GM21381 (cell line): ENCODE measurements at regions not wholly inside any gene's neighbourhood (a gene's known extent, or its start where the extent isn't known, plus 50 kb on each side); places are given as distances from the start of the nearest gene placed in this dataset.
A peak's percentile ranks its signal among the peaks of the same experiment; 100 is the strongest.

Source experiments
- ATAC-seq: cut with Tn5 transposase; IDR thresholded peaks from one replicate; pipeline ENCODE4 v1.9.1; 2021; ENCODE audit warnings: mild to moderate bottlenecking, moderate library complexity; ENCODE audit not compliant: unreplicated experiment

- no peak for ATAC-seq
Measured at GRCh38 chr12:40552868-40553267, 139.4 kb upstream of the CNTN1 start.

DNA sequence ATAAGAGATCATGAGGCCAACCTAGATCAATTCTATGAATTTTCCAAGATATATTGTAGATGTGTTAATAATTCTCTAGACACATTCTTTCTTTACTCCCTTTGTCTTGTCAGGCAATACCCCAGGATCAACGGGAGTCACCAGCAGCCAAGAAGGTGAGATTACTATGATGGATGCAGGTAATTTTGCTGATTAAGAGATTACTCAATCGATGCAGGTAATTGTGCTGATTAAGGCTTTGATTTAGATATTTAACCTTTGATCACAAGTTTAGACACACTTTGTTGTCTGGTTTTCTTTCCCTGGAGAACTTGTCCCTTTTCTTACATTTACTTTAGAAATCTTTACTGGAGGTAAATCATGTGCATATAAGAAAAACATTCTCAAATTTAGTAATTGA is 134.3 kb upstream of the CNTN1 start:
- ATAC-seq = no peak

GRCh38 chr12:40559865-40560264 is 132.4 kb upstream of the CNTN1 start:
- peak; percentile 52 for ATAC-seq

DNA sequence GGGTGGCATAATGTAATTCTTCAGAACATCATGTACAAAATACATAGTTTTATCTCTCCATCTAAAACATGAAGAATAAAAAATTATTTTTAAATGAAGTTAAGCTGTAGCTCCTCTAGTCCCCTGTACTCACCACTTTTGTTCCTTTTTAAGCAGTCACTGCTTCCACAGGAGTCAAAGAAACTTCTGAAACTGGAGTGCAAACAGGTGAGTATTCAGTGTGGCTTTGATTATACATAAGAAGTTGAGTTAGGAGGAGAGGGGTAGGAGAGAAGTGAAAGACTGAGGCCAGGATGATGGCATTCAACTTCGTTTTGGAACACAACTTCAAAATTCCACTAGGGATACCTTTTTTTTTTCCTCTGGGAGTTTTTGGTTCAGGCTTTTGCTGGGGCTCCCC is 131.4 kb upstream of the CNTN1 start:
- ATAC-seq = no peak

DNA sequence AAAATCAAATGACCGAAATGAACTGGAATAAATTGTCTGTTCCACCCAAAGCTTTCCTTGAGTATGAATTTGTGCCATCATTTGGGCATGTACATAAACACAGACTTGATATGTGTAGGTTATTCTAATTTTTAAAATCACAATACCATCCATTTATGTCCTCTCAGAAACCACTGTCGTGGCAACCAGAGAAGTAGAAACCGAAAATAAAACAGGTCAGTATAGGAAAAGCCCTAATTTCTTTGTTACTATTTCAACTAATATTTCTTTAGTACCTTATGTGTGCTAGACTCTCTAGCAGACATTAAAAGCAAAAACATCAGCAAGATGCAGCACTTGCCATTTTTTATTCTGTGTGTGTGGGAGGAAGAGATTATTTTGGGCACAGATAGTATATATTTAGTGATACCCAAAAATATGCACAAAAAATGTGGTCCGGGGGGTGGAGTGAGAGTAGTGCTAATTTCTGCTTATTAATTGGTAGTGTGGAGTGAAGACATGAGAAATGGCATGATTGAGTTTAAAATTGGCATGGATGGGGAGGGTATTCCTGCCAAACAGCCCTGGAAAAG is 130.8 kb upstream of the CNTN1 start:
- no peak for ATAC-seq

DNA sequence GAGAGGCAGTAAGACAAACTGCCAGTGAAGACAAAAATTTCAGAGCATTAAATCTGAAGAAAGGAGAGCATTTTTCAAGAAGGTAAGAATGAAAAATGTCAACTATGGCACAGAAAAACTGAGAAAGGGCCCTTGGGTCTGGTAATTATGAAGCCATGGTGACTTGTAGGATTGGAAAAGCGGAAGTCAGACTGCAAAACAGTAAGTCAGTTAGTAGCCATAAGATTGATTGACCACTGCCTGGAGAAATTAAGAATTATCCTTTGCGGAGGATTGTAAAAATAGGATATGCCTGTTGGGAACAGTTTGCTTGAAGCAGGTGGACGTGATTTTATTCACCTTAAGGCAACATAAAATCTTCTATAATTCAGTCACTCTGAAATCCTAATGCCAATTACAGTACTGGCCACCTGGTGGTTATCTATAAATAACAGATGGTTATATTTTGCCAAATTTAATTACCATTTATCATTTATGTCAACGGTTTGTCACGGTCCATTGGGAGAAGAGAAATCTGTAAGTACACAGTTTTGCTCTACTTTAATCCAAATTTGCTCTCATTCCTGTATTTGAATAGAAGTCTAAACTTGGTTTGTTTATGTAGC is 127.1 kb upstream of the CNTN1 start:
- no peak for ATAC-seq

DNA sequence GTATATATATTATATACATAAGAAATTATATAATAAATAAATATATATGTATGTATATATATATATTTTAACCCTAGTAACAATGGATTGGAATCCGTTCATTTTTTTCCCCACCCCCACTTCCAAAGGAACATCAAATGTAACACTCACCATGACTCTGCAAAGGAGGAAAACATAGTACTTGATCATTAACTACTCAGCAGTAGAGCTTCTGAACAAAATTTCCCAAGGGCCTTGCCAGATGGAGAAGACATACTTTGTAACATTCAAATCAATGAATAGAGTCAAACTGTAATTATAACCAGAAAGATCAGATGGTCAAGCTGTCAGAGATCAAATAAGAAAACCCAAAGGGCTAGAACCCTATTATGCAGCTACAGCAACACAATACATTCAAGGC is 126.0 kb upstream of the CNTN1 start:
- ATAC-seq = no peak

GRCh38 chr12:40569626-40570179 is 122.5 kb upstream of the CNTN1 start:
- ATAC-seq = no peak

- no peak for ATAC-seq
Measured at GRCh38 chr12:40573024-40573423, 119.2 kb upstream of the CNTN1 start.

GRCh38 chr12:40575987-40576386 is 116.3 kb upstream of the CNTN1 start:
- ATAC-seq = no peak

GRCh38 chr12:40577834-40578233 is 114.4 kb upstream of the CNTN1 start:
- ATAC-seq = no peak

DNA sequence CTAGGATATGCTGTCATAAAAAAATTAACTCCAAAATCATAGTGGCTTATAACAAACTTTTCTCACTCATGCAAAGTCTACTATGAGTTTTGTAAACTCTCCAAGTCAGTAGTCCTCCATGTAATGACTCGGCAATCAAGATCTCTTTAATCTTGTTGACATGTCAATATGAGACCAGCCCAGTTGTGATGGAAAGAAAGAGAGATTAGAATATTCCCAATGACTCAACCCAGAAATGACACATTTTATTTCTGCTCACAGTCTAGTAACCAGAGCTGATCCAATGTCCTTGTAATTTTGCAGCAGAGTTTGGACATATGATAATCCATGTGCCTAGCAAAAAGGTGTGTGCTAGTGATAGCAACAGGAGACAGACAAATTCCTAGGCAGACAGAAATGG is 112.6 kb upstream of the CNTN1 start:
- no peak for ATAC-seq

DNA sequence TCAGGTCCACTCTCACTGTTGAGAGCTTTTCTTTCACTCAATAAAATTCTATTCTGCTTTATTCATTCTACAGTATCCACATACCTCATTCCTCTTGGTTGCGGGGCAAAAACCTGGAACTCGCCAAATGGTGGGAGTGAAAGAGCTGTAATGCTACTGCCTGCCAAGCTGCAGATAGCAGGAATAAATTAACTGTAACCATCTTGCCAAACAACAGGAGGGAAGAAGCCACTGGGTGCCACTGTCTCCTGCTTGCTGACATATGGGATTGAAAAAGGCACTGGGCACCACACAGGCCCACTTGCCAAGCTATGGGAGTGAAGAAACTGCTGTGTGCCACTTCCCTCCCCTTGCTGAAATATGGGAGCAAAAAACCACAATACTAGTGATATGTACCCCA is 111.9 kb upstream of the CNTN1 start:
- no peak for ATAC-seq

DNA sequence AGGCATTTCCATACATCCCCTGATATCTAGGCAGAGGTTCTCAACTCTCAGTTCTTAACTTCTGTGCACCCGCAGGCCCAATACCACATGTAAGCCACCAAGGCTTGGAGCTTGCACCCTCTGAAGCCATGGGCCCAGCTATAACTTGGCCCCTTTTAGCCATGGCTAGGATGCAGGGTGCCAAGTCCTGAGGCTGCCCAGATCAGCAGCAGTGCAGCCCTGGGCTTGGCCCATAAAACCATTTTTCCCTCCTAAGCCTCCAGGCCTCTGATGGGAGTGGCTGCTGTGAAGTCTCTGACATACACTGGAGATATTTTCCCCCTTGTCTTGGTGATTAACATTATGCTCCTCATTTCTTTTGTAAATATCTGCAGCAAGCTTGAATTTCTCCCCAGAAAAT is 110.3 kb upstream of the CNTN1 start:
- no peak for ATAC-seq

DNA sequence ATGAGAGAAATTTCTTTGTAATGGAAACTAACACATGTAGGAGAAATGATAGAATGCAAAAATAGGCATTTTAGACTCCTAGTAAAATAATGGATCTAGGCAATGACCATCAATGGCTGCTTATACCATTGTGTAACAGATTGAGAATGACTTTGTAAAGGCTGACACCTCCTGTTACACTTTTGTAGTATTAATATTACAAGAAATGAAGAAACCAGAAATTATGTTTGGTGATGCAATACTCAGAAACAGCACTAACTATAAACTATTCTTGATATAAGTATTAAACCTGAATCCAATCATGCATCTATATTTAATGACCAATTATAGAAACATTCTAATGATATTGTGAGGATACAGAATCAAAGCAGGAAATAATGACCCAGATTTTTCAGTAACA is 108.5 kb upstream of the CNTN1 start:
- no peak for ATAC-seq

- no peak for ATAC-seq
Measured at GRCh38 chr12:40584763-40585162, 107.5 kb upstream of the CNTN1 start.

DNA sequence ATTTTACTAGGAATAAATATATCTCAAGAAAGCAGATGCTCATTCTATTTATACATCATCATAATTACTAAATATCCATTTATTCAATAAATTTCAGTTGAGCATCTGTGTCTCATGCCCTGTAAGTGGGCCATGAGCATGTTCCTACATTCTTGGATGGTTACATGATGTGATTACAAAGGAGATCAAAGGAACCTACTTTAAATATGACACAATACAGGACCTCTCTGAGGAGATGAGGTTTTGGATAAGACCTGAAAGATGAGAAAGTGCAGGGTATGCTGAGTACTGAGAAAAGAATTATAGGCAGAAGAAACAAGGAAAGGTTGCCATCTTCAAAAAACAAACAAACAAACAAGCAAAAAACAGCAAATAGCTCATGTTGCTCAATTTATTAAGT is 105.4 kb upstream of the CNTN1 start:
- ATAC-seq = no peak

GRCh38 chr12:40587421-40587820 is 104.8 kb upstream of the CNTN1 start:
- ATAC-seq = no peak

- no peak for ATAC-seq
Measured at GRCh38 chr12:40587970-40588369, 104.3 kb upstream of the CNTN1 start.

GRCh38 chr12:40597133-40597532 is 95.1 kb upstream of the CNTN1 start:
- no peak for ATAC-seq

- ATAC-seq = no peak
Measured at GRCh38 chr12:40598073-40598472, 94.2 kb upstream of the CNTN1 start.

- no peak for ATAC-seq
Measured at GRCh38 chr12:40602562-40602961, 89.7 kb upstream of the CNTN1 start.

DNA sequence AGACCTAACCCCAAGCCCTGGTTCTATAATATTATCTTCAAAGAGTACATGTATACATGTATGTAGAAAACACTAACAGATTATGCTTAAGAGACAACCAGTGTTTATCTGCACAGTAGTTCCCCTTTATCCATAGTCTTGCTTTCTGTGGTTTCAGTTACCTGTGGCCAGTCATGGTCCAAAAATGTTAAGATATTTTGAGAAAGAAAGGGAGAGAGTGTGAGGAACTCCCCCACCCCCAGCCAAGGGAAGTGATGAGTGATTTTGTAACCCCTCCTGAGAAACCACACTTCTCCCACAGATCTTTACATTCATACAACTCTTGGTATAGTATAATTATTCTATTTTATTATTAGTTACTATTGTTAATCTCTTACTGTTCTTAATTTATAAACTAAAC is 77.3 kb upstream of the CNTN1 start:
- peak; percentile 53 for ATAC-seq
